Nephron progenitor cell (in vitro differentiated cells): ENCODE measurements at regions not wholly inside any gene's neighbourhood (a gene's known extent, or its start where the extent isn't known, plus 50 kb on each side); places are given as distances from the start of the nearest gene placed in this dataset.
A peak's percentile ranks its signal among the peaks of the same experiment; 100 is the strongest.
"Not testable (repeated sequence)": the region's sequence is repeated elsewhere in the genome, so short reads cannot be mapped to it uniquely, and the experiment has no call there.

Experiments
- DNase-seq: peaks from one replicate; pipeline ENCODE4 v3.0.0; 2021
- H3K27ac Mint-ChIP-seq: 2 replicates; pipeline ENCODE4 v1.8.0; 2021; ENCODE audit warnings: mild to moderate bottlenecking, moderate library complexity, mixed read lengths
- H3K27me3 Mint-ChIP-seq: 2 replicates; pipeline ENCODE4 v1.8.0; 2021; ENCODE audit warnings: mild to moderate bottlenecking, low read depth, mixed read lengths; ENCODE audit not compliant: poor library complexity
- H3K36me3 Mint-ChIP-seq: 2 replicates; pipeline ENCODE4 v1.8.0; 2021; ENCODE audit warnings: low read depth, mixed read lengths
- H3K4me1 Mint-ChIP-seq: 2 replicates; pipeline ENCODE4 v1.8.0; 2021; ENCODE audit warnings: mixed read lengths
- H3K4me3 Mint-ChIP-seq: 2 replicates; pipeline ENCODE4 v1.8.0; 2021; ENCODE audit warnings: mild to moderate bottlenecking, moderate library complexity, mixed read lengths
- H3K9me3 Mint-ChIP-seq: 2 replicates; pipeline ENCODE4 v1.8.0; 2021; ENCODE audit warnings: mild to moderate bottlenecking, moderate library complexity, mixed read lengths
- TF ChIP-seq, protein P1 (sequence below): fragments of 200-600 bp; sonication (generic); IDR thresholded peaks from 2 replicates; pipeline ENCODE4 v1.5.0; 2021; ENCODE audit warnings: antibody characterized with exemption

DNA sequence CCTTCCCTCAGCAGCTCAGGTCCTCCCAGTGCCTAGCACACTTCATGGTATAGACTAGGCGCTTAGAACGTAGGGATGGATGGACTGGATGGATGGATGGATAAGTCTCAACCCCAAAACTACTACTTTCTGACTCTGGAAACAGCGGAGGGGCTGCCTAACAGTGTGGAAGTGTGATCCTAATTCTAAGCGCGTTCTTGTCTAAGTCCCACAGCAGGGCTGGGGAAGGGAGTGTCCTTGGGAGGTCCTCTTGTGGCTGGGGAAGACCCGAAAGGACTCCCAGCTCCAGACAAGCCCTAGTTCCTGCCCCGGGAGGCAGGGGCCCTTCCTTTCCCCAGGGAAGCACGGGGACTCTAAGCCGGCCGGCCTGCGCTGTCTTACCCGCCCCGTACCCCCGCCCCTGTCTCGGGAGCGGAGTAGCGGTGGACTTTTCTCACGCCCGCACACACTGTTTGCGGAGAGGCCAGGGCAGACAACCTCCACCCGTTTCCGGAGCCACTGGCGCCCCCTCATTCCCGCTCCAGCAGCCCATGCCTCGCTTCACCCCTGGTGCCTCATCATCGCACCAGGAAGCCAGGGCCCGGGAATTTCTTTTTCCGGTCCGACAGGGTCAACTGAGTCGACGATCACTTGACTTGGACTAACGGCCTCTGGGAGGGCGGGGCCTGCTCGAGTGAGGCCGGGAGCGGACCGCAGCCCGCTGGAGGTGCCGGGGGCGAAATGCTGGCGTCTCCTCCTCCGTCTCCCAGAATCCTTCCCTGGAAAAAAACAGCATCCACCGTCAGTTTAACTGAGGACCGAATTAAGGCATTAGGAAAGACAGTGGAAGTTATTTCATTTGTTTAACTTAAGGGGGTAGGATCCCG lies 133.3 kb downstream of the TBC1D2B start:
- TF ChIP-seq, protein P1, sequence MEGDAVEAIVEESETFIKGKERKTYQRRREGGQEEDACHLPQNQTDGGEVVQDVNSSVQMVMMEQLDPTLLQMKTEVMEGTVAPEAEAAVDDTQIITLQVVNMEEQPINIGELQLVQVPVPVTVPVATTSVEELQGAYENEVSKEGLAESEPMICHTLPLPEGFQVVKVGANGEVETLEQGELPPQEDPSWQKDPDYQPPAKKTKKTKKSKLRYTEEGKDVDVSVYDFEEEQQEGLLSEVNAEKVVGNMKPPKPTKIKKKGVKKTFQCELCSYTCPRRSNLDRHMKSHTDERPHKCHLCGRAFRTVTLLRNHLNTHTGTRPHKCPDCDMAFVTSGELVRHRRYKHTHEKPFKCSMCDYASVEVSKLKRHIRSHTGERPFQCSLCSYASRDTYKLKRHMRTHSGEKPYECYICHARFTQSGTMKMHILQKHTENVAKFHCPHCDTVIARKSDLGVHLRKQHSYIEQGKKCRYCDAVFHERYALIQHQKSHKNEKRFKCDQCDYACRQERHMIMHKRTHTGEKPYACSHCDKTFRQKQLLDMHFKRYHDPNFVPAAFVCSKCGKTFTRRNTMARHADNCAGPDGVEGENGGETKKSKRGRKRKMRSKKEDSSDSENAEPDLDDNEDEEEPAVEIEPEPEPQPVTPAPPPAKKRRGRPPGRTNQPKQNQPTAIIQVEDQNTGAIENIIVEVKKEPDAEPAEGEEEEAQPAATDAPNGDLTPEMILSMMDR: no peak
- peak; percentile 80 for DNase-seq

GRCh38 chr15:77942611-77943211 lies 134.8 kb downstream of the TBC1D2B start:
- Mint-ChIP-seq H3K4me1 (peaks cover 35% of the 10 kb centered on the region), H3K4me3 (peak overlapping the region; percentile 34), H3K27me3 (peaks cover 7% of the 10 kb centered on the region), H3K27ac (peak overlapping the region; percentile 70), H3K36me3 (no peaks in the 10 kb centered on the region), H3K9me3 (no peaks in the 10 kb centered on the region)
- DNase-seq: no peak
- TF ChIP-seq, protein P1: no peak

More for the DNA sequence above, 133.3 kb downstream of the TBC1D2B start:
- Mint-ChIP-seq H3K27ac (peak overlapping the region; percentile 97), H3K4me3 (peak overlapping the region; percentile 86), H3K36me3 (no peaks in the 10 kb centered on the region), H3K4me1 (peaks cover 31% of the 10 kb centered on the region), H3K9me3 (no peaks in the 10 kb centered on the region), H3K27me3 (peaks cover 12% of the 10 kb centered on the region)

DNA sequence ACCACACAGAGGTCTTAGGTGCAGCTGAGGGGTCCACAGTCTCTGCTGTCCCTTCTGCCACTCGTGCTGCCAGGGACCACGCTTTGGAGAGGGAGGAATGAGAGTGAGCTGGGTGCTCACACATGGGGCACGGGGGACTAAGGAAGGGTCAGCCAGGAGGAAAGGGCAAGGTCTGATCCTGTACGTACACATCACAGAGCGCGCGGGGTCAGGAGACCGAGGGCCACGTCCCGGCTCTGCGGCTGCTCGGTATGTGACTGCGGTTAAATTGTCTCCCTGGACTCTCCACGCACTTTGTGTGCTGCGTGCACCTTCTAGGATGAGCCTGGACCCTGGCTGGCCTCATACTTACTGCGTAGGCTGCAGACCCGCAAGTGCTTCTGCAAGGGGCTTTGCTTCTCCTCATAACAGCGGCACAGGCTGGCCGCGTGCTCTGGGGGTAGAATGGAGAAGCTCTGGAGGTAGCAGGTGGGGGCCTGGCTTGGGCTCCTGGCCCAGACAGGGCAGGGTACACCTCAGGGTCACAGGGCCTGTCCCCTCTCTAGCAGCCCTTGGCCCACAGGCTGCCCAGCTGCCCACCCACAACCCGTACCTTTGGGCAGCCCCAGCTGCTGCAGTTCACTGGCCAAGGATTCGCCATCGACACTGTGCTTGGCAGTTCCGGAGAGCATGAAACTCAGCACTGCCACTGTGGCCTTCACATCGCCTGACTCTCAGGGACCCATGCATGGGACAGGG lies 136.3 kb downstream of the TBC1D2B start:
- not testable (repeated sequence) for H3K27me3 Mint-ChIP-seq, H3K4me3 Mint-ChIP-seq, H3K9me3 Mint-ChIP-seq, H3K36me3 Mint-ChIP-seq, DNase-seq
- Mint-ChIP-seq H3K27ac (peak overlapping the region; percentile 39), H3K4me1 (peaks cover 35% of the 10 kb centered on the region)

- Mint-ChIP-seq H3K9me3 (no peaks in the 10 kb centered on the region), H3K27me3 (peaks cover 3% of the 10 kb centered on the region), H3K4me1 (peaks cover 35% of the 10 kb centered on the region), H3K4me3 (no peak overlapping the region), H3K36me3 (no peaks in the 10 kb centered on the region), H3K27ac (no peak overlapping the region)
- TF ChIP-seq, protein P1: no peak
- DNase-seq: no peak
Measured at GRCh38 chr15:77940381-77940947, 137.0 kb downstream of the TBC1D2B start.

DNA sequence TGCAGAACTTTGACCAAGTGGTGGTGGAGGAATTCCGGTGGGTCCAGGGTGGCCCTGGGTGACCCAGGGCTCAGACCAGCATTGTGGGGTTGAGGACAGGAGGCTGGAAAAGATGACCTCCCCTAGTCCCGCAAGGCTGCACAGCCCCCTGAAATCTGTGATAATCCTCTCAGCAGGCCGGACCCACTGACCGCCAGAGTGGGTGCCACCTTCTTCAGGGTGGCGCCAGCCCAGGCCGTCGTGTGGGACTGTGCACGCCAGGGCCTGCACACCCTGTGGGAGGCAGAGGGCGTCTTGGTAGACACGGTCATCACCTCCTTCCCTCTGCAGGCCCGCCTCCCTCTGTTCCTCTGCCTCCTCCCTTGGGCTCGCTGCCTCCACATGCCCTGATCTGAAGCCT lies 137.7 kb downstream of the TBC1D2B start:
- H3K27ac Mint-ChIP-seq: no peak overlapping the region
- DNase-seq: no peak
- H3K4me3 Mint-ChIP-seq: no peak overlapping the region
- H3K9me3 Mint-ChIP-seq: no peaks in the 10 kb centered on the region
- H3K27me3 Mint-ChIP-seq: peaks cover 3% of the 10 kb centered on the region
- H3K36me3 Mint-ChIP-seq: no peaks in the 10 kb centered on the region
- TF ChIP-seq, protein P1: no peak
- H3K4me1 Mint-ChIP-seq: peaks cover 29% of the 10 kb centered on the region

DNA sequence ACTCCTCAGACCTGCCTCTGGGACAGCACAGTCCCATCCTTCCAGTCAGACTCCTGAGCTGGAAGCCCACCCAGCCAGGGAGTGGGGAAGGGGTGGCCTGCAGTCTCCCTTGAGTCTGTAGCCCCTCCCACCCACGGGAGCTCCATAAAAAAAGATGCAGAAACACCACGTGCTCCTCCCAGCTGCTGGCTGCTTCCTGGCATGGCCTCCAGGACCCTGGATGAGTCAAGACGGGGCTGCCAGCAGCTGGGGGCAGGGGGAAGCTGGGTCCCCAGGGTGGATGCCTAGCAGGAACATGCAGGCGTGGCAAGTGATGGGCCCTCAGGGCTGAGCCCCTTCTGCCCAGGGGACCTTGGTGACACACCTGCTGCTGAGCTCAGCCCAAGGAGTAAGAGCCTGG lies 138.5 kb downstream of the TBC1D2B start:
- not testable (repeated sequence) for H3K27ac Mint-ChIP-seq, H3K27me3 Mint-ChIP-seq, H3K4me3 Mint-ChIP-seq, H3K9me3 Mint-ChIP-seq, H3K36me3 Mint-ChIP-seq
- peak; percentile 25 for DNase-seq
- peaks cover 21% of the 10 kb centered on the region for H3K4me1 Mint-ChIP-seq

DNA sequence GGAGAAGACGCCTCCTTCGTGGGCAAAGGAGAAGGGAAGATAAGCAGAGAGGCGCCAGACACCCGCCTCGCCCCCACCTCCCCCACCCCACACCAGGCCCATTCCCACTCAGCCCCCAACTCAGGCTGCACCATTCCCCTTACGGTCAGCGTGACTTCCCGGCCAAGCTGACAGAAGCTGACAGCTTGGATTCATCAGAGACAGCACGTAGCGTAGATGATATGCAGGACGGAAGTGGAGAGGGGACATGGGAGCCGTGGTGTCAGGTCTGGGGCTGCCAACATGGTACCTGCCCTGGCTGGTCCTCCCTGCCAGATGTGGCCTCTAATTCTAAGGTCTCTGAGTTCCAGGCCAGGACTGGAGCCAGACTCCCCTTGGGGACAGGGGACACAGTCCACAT lies 139.0 kb downstream of the TBC1D2B start:
- H3K4me3 Mint-ChIP-seq, H3K27ac Mint-ChIP-seq, DNase-seq, H3K9me3 Mint-ChIP-seq, H3K36me3 Mint-ChIP-seq, H3K27me3 Mint-ChIP-seq: not testable (repeated sequence)
- peaks cover 16% of the 10 kb centered on the region for H3K4me1 Mint-ChIP-seq

GRCh38 chr15:77936567-77936966 lies 140.9 kb downstream of the TBC1D2B start:
- not testable (repeated sequence) for DNase-seq, H3K4me1 Mint-ChIP-seq, H3K36me3 Mint-ChIP-seq, H3K9me3 Mint-ChIP-seq, H3K27me3 Mint-ChIP-seq, H3K27ac Mint-ChIP-seq, H3K4me3 Mint-ChIP-seq

GRCh38 chr15:77934516-77934915 lies 143.0 kb downstream of the TBC1D2B start:
- not testable (repeated sequence) for H3K27ac Mint-ChIP-seq, H3K36me3 Mint-ChIP-seq, DNase-seq, H3K9me3 Mint-ChIP-seq, H3K4me1 Mint-ChIP-seq, H3K27me3 Mint-ChIP-seq, H3K4me3 Mint-ChIP-seq

- not testable (repeated sequence) for H3K9me3 Mint-ChIP-seq, DNase-seq, H3K4me3 Mint-ChIP-seq, H3K27ac Mint-ChIP-seq, H3K4me1 Mint-ChIP-seq, H3K36me3 Mint-ChIP-seq, H3K27me3 Mint-ChIP-seq
Measured at GRCh38 chr15:77930907-77931306, 146.6 kb downstream of the TBC1D2B start.
